MM.1S (cell line): ENCODE measurements at regions not wholly inside any gene's neighbourhood (a gene's known extent, or its start where the extent isn't known, plus 50 kb on each side); places are given as distances from the start of the nearest gene placed in this dataset.
"Not testable (repeated sequence)": the region's sequence is repeated elsewhere in the genome, so short reads cannot be mapped to it uniquely, and the experiment has no call there.

ENCODE experiments used
- DNase-seq: peaks from one replicate; pipeline ENCODE4 v3.0.0-alpha.2; 2015
- H2AFZ ChIP-seq: fragments of 300-600 bp; sonication (generic); 2 replicates; pipeline ENCODE4 v1.6.0; 2016; ENCODE audit warnings: antibody characterized with exemption, low read length
- H3F3A ChIP-seq: fragments of 300-600 bp; sonication (generic); 2 replicates; pipeline ENCODE4 v1.6.1; 2016; ENCODE audit warnings: mild to moderate bottlenecking, antibody characterized with exemption, low read length, moderate library complexity, mixed read lengths; ENCODE audit not compliant: insufficient read depth
- H3K27ac ChIP-seq: fragments of 300-600 bp; sonication (generic); 2 replicates; pipeline ENCODE4 v1.5.1; 2016; ENCODE audit warnings: mild to moderate bottlenecking, low read length
- H3K27me3 ChIP-seq: fragments of 300-600 bp; sonication (generic); replicated peaks from 2 replicates; pipeline ENCODE4 v1.6.0; 2016; ENCODE audit warnings: low read length; ENCODE audit not compliant: insufficient read depth
- H3K36me3 ChIP-seq: fragments of 300-600 bp; sonication (generic); replicated peaks from 2 replicates; pipeline ENCODE4 v1.6.1; 2016; ENCODE audit warnings: mild to moderate bottlenecking, low read length, mixed read lengths; ENCODE audit not compliant: insufficient read depth
- H3K4me1 ChIP-seq: fragments of 300-600 bp; sonication (generic); 2 replicates; pipeline ENCODE4 v1.6.1; 2016; ENCODE audit warnings: low read length, mixed read lengths
- H3K4me2 ChIP-seq: fragments of 300-600 bp; sonication (generic); 2 replicates; pipeline ENCODE4 v1.6.0; 2016; ENCODE audit warnings: low read depth, low read length
- H3K4me3 ChIP-seq: fragments of 300-600 bp; sonication (generic); 2 replicates; pipeline ENCODE4 v1.5.1; 2016; ENCODE audit warnings: low read length, mixed read lengths
- H3K79me2 ChIP-seq: fragments of 300-600 bp; sonication (generic); 2 replicates; pipeline ENCODE4 v1.6.1; 2016; ENCODE audit warnings: mixed run types, low read length, mixed read lengths
- H3K9ac ChIP-seq: fragments of 300-600 bp; sonication (generic); 2 replicates; pipeline ENCODE4 v1.6.1; 2016; ENCODE audit warnings: low read length, mixed read lengths
- H3K9me2 ChIP-seq: fragments of 300-600 bp; sonication (generic); replicated peaks from 2 replicates; pipeline ENCODE4 v1.6.1; 2016; ENCODE audit warnings: mild to moderate bottlenecking, low read length, mixed read lengths; ENCODE audit not compliant: insufficient read depth
- H3K9me3 ChIP-seq: fragments of 300-600 bp; sonication (generic); replicated peaks from 2 replicates; pipeline ENCODE4 v1.6.1; 2016; ENCODE audit warnings: mild to moderate bottlenecking, low read length, mixed read lengths; ENCODE audit not compliant: insufficient read depth
- H4K20me1 ChIP-seq: fragments of 300-600 bp; sonication (generic); 2 replicates; pipeline ENCODE4 v1.6.1; 2016; ENCODE audit warnings: mild to moderate bottlenecking, low read length, moderate library complexity, mixed read lengths; ENCODE audit not compliant: insufficient read depth
- CTCF ChIP-seq: fragments of 300-600 bp; sonication (generic); IDR thresholded peaks from 2 replicates; pipeline ENCODE4 v1.5.1; 2016; ENCODE audit warnings: antibody characterized with exemption, low read length, mixed read lengths
- EZH2 ChIP-seq: fragments of 300-600 bp; sonication (generic); optimal IDR thresholded peaks from 2 replicates; pipeline ENCODE3; 2017; ENCODE audit warnings: low read depth, mild to moderate bottlenecking, antibody characterized with exemption, low read length, mixed read lengths
- EZH2phosphoT487 ChIP-seq: fragments of 300-600 bp; sonication (generic); IDR thresholded peaks from 2 replicates; pipeline ENCODE4 v1.6.1; 2018; ENCODE audit warnings: antibody characterized with exemption, low read length

DNA sequence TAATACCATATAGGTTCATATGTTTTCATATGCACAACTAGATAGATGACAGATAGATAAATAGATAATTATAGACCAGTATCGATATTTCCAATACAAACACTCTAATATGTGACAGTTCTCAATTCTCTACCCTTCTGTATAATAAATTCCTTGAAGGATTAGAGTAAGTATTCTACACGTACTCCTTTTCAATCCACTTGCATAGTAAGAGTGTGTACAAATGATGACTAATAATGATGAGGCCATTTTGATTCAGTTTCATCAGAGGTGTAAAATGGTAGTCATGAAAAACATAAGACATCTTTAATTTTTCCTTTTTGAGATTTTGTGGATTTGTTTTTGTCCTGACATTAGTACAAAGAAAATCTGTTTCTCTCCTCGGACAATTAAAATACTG is 188.3 kb upstream of the WSB1 start:
- Histone ChIP-seq H4K20me1 (no peaks in the 10 kb centered on the region), H3K9me3 (no peaks in the 10 kb centered on the region), H3K9me2 (no peaks in the 10 kb centered on the region), H3K4me2 (no peak overlapping the region), H3K79me2 (no peaks in the 10 kb centered on the region), H3K9ac (no peak overlapping the region), H3K4me3 (no peak overlapping the region), H3K36me3 (no peaks in the 10 kb centered on the region), H3K4me1 (no peaks in the 10 kb centered on the region), H3K27me3 (no peaks in the 10 kb centered on the region), H2AFZ (no peak overlapping the region), H3F3A (no peaks in the 10 kb centered on the region), H3K27ac (no peak overlapping the region)
- TF ChIP-seq EZH2phosphoT487 (no peak), CTCF (no peak), EZH2 (no peak)
- DNase-seq, result no peak

- Histone ChIP-seq H3K27me3 (no peaks in the 10 kb centered on the region), H3K36me3 (no peaks in the 10 kb centered on the region), H4K20me1 (no peaks in the 10 kb centered on the region), H3K4me1 (no peaks in the 10 kb centered on the region), H3K27ac (no peak overlapping the region), H3F3A (no peaks in the 10 kb centered on the region), H3K79me2 (no peaks in the 10 kb centered on the region), H2AFZ (no peak overlapping the region), H3K9ac (no peak overlapping the region), H3K9me2 (no peaks in the 10 kb centered on the region), H3K9me3 (no peaks in the 10 kb centered on the region), H3K4me3 (no peak overlapping the region), H3K4me2 (no peak overlapping the region)
- TF ChIP-seq EZH2phosphoT487 (no peak), CTCF (no peak)
- no peak for DNase-seq
Observed at GRCh38 chr17:27106347-27106981, 187.4 kb upstream of the WSB1 start.

DNA sequence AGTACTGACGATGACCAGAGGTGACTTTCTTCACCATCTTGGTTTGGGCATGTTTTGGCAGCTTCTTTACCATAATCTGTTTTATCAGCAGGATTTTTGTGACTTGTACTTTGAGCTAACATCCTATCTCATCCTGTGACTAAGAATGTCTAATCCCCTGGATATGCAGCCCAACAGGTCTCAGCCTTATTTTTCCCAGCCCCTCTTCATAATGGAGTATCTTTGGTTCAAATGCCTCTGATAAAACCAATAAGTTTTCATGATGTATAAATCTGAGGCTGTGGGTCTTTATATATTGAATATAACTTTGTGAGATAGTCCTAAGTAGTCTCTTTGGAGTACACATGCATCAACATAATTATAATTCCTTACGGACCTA is 186.9 kb upstream of the WSB1 start:
- Histone ChIP-seq H3K4me2 (no peak overlapping the region), H4K20me1 (no peaks in the 10 kb centered on the region), H3K36me3 (no peaks in the 10 kb centered on the region), H3K4me1 (no peaks in the 10 kb centered on the region), H3K9me2 (no peaks in the 10 kb centered on the region), H3K27me3 (no peaks in the 10 kb centered on the region), H3K9me3 (no peaks in the 10 kb centered on the region), H3F3A (no peaks in the 10 kb centered on the region), H3K4me3 (no peak overlapping the region), H3K9ac (no peak overlapping the region), H3K79me2 (no peaks in the 10 kb centered on the region), H2AFZ (no peak overlapping the region), H3K27ac (no peak overlapping the region)
- no peak for DNase-seq
- TF ChIP-seq EZH2phosphoT487 (no peak), EZH2 (no peak), CTCF (no peak)

DNA sequence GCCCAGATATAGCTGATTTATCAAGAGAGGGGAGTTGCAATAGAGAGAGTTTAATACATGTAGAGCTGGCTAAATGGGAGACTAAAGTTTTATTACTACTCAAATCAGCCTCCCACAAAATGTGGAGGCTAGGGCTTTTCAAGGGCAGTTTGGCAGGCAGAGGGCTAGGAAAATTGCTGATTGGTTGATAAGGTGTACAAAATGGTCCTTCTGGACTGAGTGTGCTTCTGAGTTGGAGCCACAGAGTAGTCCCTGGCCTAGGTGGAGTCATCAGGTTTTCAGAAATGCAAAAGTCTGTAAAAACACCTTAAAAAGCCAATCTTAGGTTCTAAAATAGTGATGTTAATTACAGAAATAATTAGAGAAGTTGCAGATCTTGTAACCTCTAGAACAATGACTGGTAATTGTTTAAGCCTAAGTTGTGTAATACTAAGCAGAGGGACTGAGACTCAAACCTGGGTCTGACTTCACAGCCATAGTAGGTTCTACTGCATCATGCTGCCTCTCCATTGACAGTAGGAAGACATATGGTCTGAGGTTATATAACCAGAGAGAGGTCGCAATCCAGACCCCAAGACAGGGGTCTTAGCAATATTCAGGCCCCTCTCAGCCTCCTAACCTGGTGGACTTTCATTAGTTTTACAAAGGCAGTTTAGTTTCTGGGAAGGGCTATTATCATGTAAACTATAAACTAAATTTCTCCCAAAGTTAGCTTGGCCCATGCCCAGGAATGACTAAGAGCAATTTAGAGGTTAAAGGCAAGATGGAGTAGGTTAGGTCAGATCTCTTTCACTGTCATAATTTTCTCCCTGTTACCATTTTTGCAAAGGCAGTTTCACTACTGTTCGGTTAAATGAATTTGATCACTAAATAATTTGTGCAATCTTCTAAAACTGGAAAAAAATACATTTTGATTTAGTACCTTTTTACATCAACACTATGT is 186.3 kb upstream of the WSB1 start:
- H3K4me1 ChIP-seq, H3K4me2 ChIP-seq, H4K20me1 ChIP-seq, H3K36me3 ChIP-seq, H2AFZ ChIP-seq, H3K27me3 ChIP-seq, H3K9me3 ChIP-seq, H3K9ac ChIP-seq, H3F3A ChIP-seq, H3K79me2 ChIP-seq, H3K4me3 ChIP-seq, H3K27ac ChIP-seq, DNase-seq, H3K9me2 ChIP-seq: not testable (repeated sequence)
